HCT116 (cell line): ENCODE measurements at regions not wholly inside any gene's neighbourhood (a gene's known extent, or its start where the extent isn't known, plus 50 kb on each side); places are given as distances from the start of the nearest gene placed in this dataset.

Experiments
- ATAC-seq: fragments of 200-7000 bp; cut with Tn5 transposase; 2 replicates; pipeline ENCODE4 v1.9.1; 2020; ENCODE audit warnings: mild to moderate bottlenecking, moderate library complexity
- BruUV-seq: library from RNA; stranded (reverse); fragments of 400-500 nt; replicated peaks from 2 replicates; lab custom pipeline; 2021; lab: Mats Ljungman, UMichigan
- CTCF ChIA-PET: fragments of 300-600 bp; sonication (Branson Sonifier 250); formaldehyde crosslinking; loops from one replicate; lab custom pipeline; 2021; ENCODE audit warnings: antibody characterized with exemption; lab: Charles Lee
- POLR2A ChIA-PET: fragments of 300-600, 350-600 bp; sonication (Branson Sonifier 250); formaldehyde crosslinking; loops from one replicate; lab custom pipeline; 2021; ENCODE audit warnings: antibody characterized with exemption; lab: Charles Lee
- RAD21 ChIA-PET, 2 experiments: fragments of 300-600 bp; sonication (Branson Sonifier 250); formaldehyde crosslinking; loops; one replicate each; lab custom pipeline; 2023; ENCODE audit warnings: low total read pairs in 2 of 2; ENCODE audit not compliant: uncharacterized antibody in 2 of 2, unreplicated experiment in 2 of 2, low non-redundant PET in 1 of 2; lab: Charles Lee
- DNase-seq: peaks from one replicate; pipeline ENCODE4 v3.0.0-alpha.2; 2010; ENCODE audit warnings: low read depth, low spot score
- H2AFZ ChIP-seq: fragments of 200-600 bp; shearing (Covaris generic), sonication (generic); 2 replicates; pipeline ENCODE4 v1.6.1; 2017; ENCODE audit warnings: low read depth, mixed run types, mixed read lengths, antibody characterized with exemption, low read length; ENCODE audit not compliant: poor library complexity, severe bottlenecking
- H3K27ac ChIP-seq: 2 replicates; pipeline ENCODE4 v1.5.1; 2012; ENCODE audit warnings: low read depth, low read length
- H3K27me3 ChIP-seq: fragments of 200-600 bp; sonication (generic); 2 replicates; pipeline ENCODE4 v1.6.1; 2016; ENCODE audit warnings: mixed run types, low read length, mixed read lengths; ENCODE audit not compliant: insufficient read depth
- H3K36me3 ChIP-seq, 2 experiments: fragments of 200-500 bp in 1 of 2; fragments of 200-600 bp in 1 of 2; sonication (Bioruptor generic) in 1 of 2; sonication (generic) in 1 of 2; 2 replicates each; pipeline versions ENCODE4 v1.5.1 to v1.6.1; 2014 to 2016; ENCODE audit warnings: low read length in 2 of 2, inconsistent platforms in 1 of 2, mixed read lengths in 1 of 2, mixed run types in 1 of 2; ENCODE audit not compliant: insufficient read depth in 2 of 2, control insufficient read depth in 1 of 2
- H3K4me1 ChIP-seq, 2 experiments: fragments of 200-600 bp in 1 of 2; sonication (generic) in 1 of 2; 2 replicates each; pipeline versions ENCODE4 v1.5.1 to v1.6.1; 2012 to 2017; ENCODE audit warnings: low read length in 2 of 2, inconsistent platforms in 1 of 2, mild to moderate bottlenecking in 1 of 2, mixed read lengths in 1 of 2, mixed run types in 1 of 2, moderate library complexity in 1 of 2; ENCODE audit not compliant: insufficient read depth in 2 of 2, control insufficient read depth in 1 of 2
- H3K4me2 ChIP-seq: fragments of 200-600 bp; sonication (generic); 2 replicates; pipeline ENCODE4 v1.6.1; 2017; ENCODE audit warnings: mixed run types, low read length, mixed read lengths
- H3K4me3 ChIP-seq, 2 experiments: fragments of 200-600 bp in 1 of 2; sonication (generic) in 1 of 2; replicated peaks in 1 of 2; 2 replicates each; pipeline ENCODE4 v1.5.1; 2011 to 2016; ENCODE audit warnings: low read length in 2 of 2, control low read depth in 1 of 2, low read depth in 1 of 2, mild to moderate bottlenecking in 1 of 2, mixed read lengths in 1 of 2, mixed run types in 1 of 2
- H3K79me2 ChIP-seq: fragments of 200-600 bp; sonication (generic); 2 replicates; pipeline ENCODE4 v1.6.1; 2017; ENCODE audit warnings: mild to moderate bottlenecking, mixed run types, low read length, moderate library complexity, mixed read lengths; ENCODE audit not compliant: insufficient read depth
- H3K9ac ChIP-seq: fragments of 200-600 bp; sonication (generic); 2 replicates; pipeline ENCODE4 v1.6.1; 2016; ENCODE audit warnings: low read length, mixed read lengths
- H3K9me2 ChIP-seq: fragments of 200-600 bp; sonication (generic), shearing (Covaris generic); 2 replicates; pipeline ENCODE4 v1.6.1; 2017; ENCODE audit warnings: mixed run types, mild to moderate bottlenecking, moderate library complexity; ENCODE audit not compliant: insufficient read depth
- H3K9me3 ChIP-seq, 2 experiments: fragments of 200-500 bp in 1 of 2; fragments of 200-600 bp in 1 of 2; sonication (Bioruptor generic) in 1 of 2; sonication (generic) in 1 of 2; 2 replicates each; pipeline ENCODE4 v1.6.1; 2014 to 2017; ENCODE audit warnings: low read length in 2 of 2, mixed read lengths in 2 of 2, inconsistent platforms in 1 of 2, low read depth in 1 of 2, mild to moderate bottlenecking in 1 of 2, mixed run types in 1 of 2, moderate library complexity in 1 of 2; ENCODE audit not compliant: control insufficient read depth in 1 of 2, insufficient read depth in 1 of 2
- H4K20me1 ChIP-seq: fragments of 200-600 bp; sonication (generic), shearing (Covaris generic); 2 replicates; pipeline ENCODE4 v1.6.1; 2017; ENCODE audit warnings: mixed run types, mild to moderate bottlenecking, moderate library complexity; ENCODE audit not compliant: insufficient read depth
- CBX3 ChIP-seq: IDR thresholded peaks from 2 replicates; pipeline ENCODE4 v1.6.1; 2012; ENCODE audit warnings: low read depth
- EZH2 ChIP-seq: fragments of 200-600 bp; sonication (generic); IDR thresholded peaks from 2 replicates; pipeline ENCODE4 v1.6.1; 2017; ENCODE audit warnings: antibody characterized with exemption, mixed run types
- FOSL1 ChIP-seq: IDR thresholded peaks from 2 replicates; pipeline ENCODE4 v1.6.1; 2012; ENCODE audit warnings: low read depth
- POLR2AphosphoS5 ChIP-seq: IDR thresholded peaks from 2 replicates; pipeline ENCODE4 v1.6.1; 2011; ENCODE audit warnings: mild to moderate bottlenecking, low read depth, low read length, moderate library complexity
- RAD21 ChIP-seq: IDR thresholded peaks from 2 replicates; pipeline ENCODE4 v1.6.1; 2012; ENCODE audit warnings: low read depth, mild to moderate bottlenecking
- REST ChIP-seq: IDR thresholded peaks from 2 replicates; pipeline ENCODE4 v1.6.1; 2012; ENCODE audit warnings: low read depth
- SIN3A ChIP-seq: IDR thresholded peaks from 2 replicates; pipeline ENCODE4 v1.6.1; 2012; ENCODE audit warnings: low read depth
- YY1 ChIP-seq: IDR thresholded peaks from 2 replicates; pipeline ENCODE4 v1.6.1; 2011; ENCODE audit warnings: low read length, low read depth, moderate library complexity, mild to moderate bottlenecking; ENCODE audit not compliant: insufficient replicate concordance; ENCODE audit errors: extremely low read depth
- ZBTB33 ChIP-seq: IDR thresholded peaks from 2 replicates; pipeline ENCODE4 v1.6.1; 2011; ENCODE audit warnings: mild to moderate bottlenecking, low read length, moderate library complexity; ENCODE audit not compliant: insufficient replicate concordance; ENCODE audit errors: extremely low read depth
- intact Hi-C: fragments of 100-400 bp; cut with micrococcal nuclease; formaldehyde crosslinking; loops from 2 replicates; pipeline ENCODE4 v1.10.0; 2022

GRCh38 chr4:126130215-126130614 lies 815.5 kb downstream of the FAT4 start:
- ATAC-seq (no peak), DNase-seq (no peak)
- H3K4me2 ChIP-seq: no peak overlapping the region
- H3K36me3 ChIP-seq: no peaks in the 10 kb centered on the region
- no peaks in the 10 kb centered on the region for H3K4me1 ChIP-seq
- BruUV-seq: no TSS peak
- intact Hi-C loops: no loop called here
- no peaks in the 10 kb centered on the region for H3K27me3 ChIP-seq
- H3K9ac ChIP-seq: no peak overlapping the region
- H3K9me3 ChIP-seq: no peaks in the 10 kb centered on the region
- no peak overlapping the region for H3K4me3 ChIP-seq
- POLR2A ChIA-PET: no interaction called here
- CTCF ChIA-PET: no interaction called here
- no peaks in the 10 kb centered on the region for H4K20me1 ChIP-seq
- no peak overlapping the region for H3K27ac ChIP-seq
- TF ChIP-seq RAD21: no peak
- no peak for TF ChIP-seq REST
- no peak for TF ChIP-seq ZBTB33
- TF ChIP-seq EZH2: no peak
- TF ChIP-seq POLR2AphosphoS5: no peak
- no peak for TF ChIP-seq YY1
- TF ChIP-seq FOSL1: no peak
- no peak for TF ChIP-seq SIN3A
- no peak for TF ChIP-seq CBX3
- no peak overlapping the region for H2AFZ ChIP-seq
- H3K79me2 ChIP-seq: no peaks in the 10 kb centered on the region
- no peaks in the 10 kb centered on the region for H3K9me2 ChIP-seq
- RAD21 ChIA-PET: no interaction called here
